Lower leg skin (tissue), 3 donors: ENCODE measurements at regions not wholly inside any gene's neighbourhood (a gene's known extent, or its start where the extent isn't known, plus 50 kb on each side); places are given as distances from the start of the nearest gene placed in this dataset.
"Not testable (repeated sequence)": the region's sequence is repeated elsewhere in the genome, so short reads cannot be mapped to it uniquely, and the experiment has no call there.

ENCODE experiments used
- POLR2A ChIP-seq, 2 donors: fragments of 450-650 bp; IDR thresholded peaks; one replicate each; pipeline ENCODE4 v1.6.1; 2016 to 2017; ENCODE audit warnings: antibody characterized with exemption in 2 of 2, mild to moderate bottlenecking in 1 of 2, moderate library complexity in 1 of 2
- TF ChIP-seq, protein P1 (sequence below), 3 donors: fragments of 450-650 bp; IDR thresholded peaks; one replicate each; pipeline ENCODE4 v1.5.1; 2016; ENCODE audit warnings: antibody characterized with exemption in 3 of 3, mild to moderate bottlenecking in 3 of 3, moderate library complexity in 2 of 3

DNA sequence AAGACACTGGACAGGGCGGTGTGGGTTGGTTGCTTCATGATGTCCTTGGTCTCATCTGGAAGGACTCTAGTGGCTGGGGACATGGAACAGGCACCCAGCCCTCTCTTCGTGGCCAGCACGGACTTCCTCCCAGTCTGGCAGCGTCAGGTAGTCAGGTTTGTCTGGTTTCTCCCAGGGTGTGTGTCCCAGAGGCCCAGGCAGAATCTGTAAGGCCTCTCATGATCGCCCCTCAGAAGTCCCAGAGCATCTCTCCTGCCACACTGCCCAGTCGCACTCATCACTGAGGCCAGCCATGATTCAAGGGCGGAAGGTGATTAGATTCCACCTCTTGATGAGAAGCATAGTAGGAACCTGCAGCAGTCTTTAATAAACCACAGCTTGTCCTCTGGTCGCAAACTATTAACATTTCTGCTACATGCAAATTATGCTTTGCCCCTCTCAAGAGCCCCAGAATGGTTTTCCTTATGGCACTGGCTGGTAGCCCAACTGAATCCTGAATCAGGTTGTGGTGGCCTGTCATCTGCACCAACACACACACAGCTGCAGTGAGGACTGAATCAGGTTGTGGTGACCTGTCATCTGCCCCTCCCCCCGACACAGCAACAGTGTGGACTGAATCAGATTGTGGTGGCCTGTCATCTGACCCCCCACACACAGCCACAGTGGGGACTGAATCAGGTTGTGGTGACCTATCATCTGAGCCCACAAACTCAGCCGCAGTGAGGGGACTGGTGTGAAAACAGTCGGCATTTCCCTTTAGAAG, 1742.9 kb upstream of the TPTE start:
- TF ChIP-seq, protein P1, sequence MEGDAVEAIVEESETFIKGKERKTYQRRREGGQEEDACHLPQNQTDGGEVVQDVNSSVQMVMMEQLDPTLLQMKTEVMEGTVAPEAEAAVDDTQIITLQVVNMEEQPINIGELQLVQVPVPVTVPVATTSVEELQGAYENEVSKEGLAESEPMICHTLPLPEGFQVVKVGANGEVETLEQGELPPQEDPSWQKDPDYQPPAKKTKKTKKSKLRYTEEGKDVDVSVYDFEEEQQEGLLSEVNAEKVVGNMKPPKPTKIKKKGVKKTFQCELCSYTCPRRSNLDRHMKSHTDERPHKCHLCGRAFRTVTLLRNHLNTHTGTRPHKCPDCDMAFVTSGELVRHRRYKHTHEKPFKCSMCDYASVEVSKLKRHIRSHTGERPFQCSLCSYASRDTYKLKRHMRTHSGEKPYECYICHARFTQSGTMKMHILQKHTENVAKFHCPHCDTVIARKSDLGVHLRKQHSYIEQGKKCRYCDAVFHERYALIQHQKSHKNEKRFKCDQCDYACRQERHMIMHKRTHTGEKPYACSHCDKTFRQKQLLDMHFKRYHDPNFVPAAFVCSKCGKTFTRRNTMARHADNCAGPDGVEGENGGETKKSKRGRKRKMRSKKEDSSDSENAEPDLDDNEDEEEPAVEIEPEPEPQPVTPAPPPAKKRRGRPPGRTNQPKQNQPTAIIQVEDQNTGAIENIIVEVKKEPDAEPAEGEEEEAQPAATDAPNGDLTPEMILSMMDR (IDR thresholded peaks at IDR 0.05) = not testable (repeated sequence)
- not testable (repeated sequence) for TF ChIP-seq POLR2A (IDR thresholded peaks at IDR 0.05)
